Activated B cell treated with CpG ODN at 0.5 μM for 24 hours (primary cell): ENCODE measurements at regions not wholly inside any gene's neighbourhood (a gene's known extent, or its start where the extent isn't known, plus 50 kb on each side); places are given as distances from the start of the nearest gene placed in this dataset.

Source experiments
- ATAC-seq: fragments of 200-7000 bp; cut with Tn5 transposase; one replicate; pipeline ENCODE4 v1.10.0; 2021; ENCODE audit warnings: low read depth, mild to moderate bottlenecking, moderate library complexity
- CTCF ChIA-PET: fragments of 350-600 bp; sonication (Branson Sonifier 250); formaldehyde crosslinking; loops from one replicate; lab custom pipeline; 2021; ENCODE audit warnings: antibody characterized with exemption; lab: Charles Lee
- POLR2A ChIA-PET: fragments of 350-600 bp; sonication (Branson Sonifier 250); formaldehyde crosslinking; loops from one replicate; lab custom pipeline; 2021; ENCODE audit warnings: antibody characterized with exemption; lab: Charles Lee
- DNase-seq: peaks from one replicate; pipeline ENCODE4 v3.0.0; 2022
- H3K27ac Mint-ChIP-seq: one replicate; pipeline ENCODE4 v1.8.0; 2020; ENCODE audit warnings: mixed read lengths
- H3K27me3 Mint-ChIP-seq: one replicate; pipeline ENCODE4 v1.8.0; 2021; ENCODE audit warnings: mixed read lengths
- H3K36me3 Mint-ChIP-seq: one replicate; pipeline ENCODE4 v1.8.0; 2021; ENCODE audit warnings: low read depth, mixed read lengths
- H3K4me1 Mint-ChIP-seq: one replicate; pipeline ENCODE4 v1.8.0; 2021; ENCODE audit warnings: mixed read lengths
- H3K4me3 Mint-ChIP-seq: one replicate; pipeline ENCODE4 v1.8.0; 2020; ENCODE audit warnings: mild to moderate bottlenecking, mixed read lengths
- H3K9me3 Mint-ChIP-seq: one replicate; pipeline ENCODE4 v1.8.0; 2020; ENCODE audit warnings: mixed read lengths
- intact Hi-C: fragments of 100-400 bp; cut with micrococcal nuclease; formaldehyde crosslinking; loops from one replicate; pipeline ENCODE4 v1.15.1; 2024
- TF ChIP-seq, protein P1 (sequence below): fragments of 200-600 bp; IDR thresholded peaks from one replicate; pipeline ENCODE4 v1.8.0; 2022; ENCODE audit warnings: antibody characterized with exemption, mild to moderate bottlenecking

DNA sequence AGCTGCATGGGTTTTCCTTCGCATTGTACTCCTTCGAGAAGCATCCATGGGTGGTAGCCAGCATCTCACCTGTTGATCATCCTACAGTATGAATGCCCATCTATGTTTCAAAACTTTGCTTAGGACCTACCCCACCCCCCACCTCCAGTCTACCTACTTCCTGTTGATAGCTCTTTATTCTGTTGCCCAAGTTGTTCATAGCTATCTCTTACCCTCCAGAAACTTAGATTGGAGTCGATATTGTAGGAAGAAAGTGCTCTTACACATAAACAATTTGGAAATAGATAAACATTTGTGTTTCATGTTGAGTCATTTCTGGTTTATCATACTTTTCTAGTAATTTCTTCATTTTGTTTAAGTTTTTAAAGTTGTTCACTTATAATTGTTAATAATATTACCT is 90.1 kb downstream of the FAS start:
- Mint-ChIP-seq H3K27ac (no peak overlapping the region), H3K27me3 (no peaks in the 10 kb centered on the region), H3K9me3 (no peaks in the 10 kb centered on the region), H3K4me1 (peaks cover 9% of the 10 kb centered on the region), H3K4me3 (no peak overlapping the region), H3K36me3 (no peaks in the 10 kb centered on the region)
- DNase-seq (no peak), ATAC-seq (no peak)
- CTCF ChIA-PET, result no interaction called here
- TF ChIP-seq, protein P1, sequence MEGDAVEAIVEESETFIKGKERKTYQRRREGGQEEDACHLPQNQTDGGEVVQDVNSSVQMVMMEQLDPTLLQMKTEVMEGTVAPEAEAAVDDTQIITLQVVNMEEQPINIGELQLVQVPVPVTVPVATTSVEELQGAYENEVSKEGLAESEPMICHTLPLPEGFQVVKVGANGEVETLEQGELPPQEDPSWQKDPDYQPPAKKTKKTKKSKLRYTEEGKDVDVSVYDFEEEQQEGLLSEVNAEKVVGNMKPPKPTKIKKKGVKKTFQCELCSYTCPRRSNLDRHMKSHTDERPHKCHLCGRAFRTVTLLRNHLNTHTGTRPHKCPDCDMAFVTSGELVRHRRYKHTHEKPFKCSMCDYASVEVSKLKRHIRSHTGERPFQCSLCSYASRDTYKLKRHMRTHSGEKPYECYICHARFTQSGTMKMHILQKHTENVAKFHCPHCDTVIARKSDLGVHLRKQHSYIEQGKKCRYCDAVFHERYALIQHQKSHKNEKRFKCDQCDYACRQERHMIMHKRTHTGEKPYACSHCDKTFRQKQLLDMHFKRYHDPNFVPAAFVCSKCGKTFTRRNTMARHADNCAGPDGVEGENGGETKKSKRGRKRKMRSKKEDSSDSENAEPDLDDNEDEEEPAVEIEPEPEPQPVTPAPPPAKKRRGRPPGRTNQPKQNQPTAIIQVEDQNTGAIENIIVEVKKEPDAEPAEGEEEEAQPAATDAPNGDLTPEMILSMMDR, result no peak
- POLR2A ChIA-PET, result interaction anchor here (0.6 kb wide), 1 partner anchor 109 kb away, joined by 3 read pairs; no protein-coding TSS in a partner anchor
- intact Hi-C loops, result no loop called here

DNA sequence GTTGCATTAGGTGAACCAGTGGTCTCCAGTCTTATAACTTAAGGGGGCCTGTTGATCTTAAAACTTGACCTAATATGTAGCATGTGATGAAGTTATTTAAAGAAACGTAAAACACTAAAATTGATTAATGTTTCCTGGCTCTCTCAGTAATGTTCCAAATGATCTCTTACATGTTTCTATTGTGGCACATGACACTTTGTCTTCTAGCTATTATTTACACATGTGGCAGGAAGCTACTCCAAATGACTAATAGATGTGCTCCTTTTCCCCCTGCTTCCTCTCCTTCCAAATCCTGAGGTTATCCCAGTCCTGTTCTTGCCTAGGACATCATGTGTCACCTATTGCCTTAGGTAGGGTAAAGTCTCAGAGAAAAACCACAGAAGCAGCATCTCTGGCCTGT is 89.4 kb downstream of the FAS start:
- ChIA-PET CTCF (no interaction called here), POLR2A (no interaction called here)
- DNase-seq (no peak), ATAC-seq (no peak)
- TF ChIP-seq, protein P1, result no peak
- no peaks in the 10 kb centered on the region for H3K9me3 Mint-ChIP-seq
- no peak overlapping the region for H3K4me3 Mint-ChIP-seq
- H3K27ac Mint-ChIP-seq, result no peak overlapping the region
- H3K36me3 Mint-ChIP-seq, result no peaks in the 10 kb centered on the region
- peaks cover 9% of the 10 kb centered on the region for H3K4me1 Mint-ChIP-seq
- no peaks in the 10 kb centered on the region for H3K27me3 Mint-ChIP-seq
- intact Hi-C loops, result no loop called here

DNA sequence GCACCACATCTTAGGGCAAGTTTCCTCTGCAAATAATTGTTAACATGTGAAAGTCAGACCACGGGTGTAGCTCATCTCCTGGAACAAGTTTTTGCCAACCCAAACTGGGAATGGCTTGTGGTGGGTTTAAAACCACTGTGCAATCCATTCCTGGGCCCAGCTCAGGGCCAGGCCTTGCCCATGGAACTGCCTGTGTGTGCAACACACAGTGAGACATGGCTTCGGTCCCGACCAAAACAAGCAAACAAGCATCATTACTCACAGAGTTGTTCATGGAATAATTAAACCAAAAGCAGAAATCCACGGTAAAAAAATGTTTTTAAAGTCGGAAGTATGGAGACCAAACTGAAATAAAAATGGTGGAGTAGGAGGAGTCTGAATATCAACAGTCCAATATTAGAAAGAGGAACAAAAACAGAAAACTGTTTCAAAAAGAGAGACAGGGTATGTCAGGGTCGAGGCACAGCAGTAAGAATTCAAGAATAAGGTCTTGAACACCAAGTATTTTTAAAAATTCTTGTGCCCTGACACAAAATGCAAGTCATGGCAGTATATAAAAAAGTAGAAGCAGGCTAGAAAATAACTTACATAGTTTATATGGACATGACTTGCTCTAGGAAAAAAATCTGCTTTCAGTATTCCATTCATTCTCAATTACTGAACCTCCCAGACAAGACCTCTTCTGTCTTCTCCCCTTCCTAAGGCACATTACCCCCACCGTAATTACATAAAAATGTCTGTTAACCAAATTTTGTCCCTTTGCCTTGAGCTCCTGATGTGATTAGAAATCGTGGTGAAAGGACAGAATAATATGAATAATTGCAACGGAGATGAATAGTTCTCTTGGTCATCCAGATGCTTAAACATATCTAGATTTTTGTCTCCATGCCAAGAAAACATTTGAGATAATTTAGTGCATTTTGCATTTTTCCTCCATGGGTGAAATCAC is 88.4 kb downstream of the FAS start:
- Mint-ChIP-seq H3K4me3 (no peak overlapping the region), H3K36me3 (no peaks in the 10 kb centered on the region), H3K9me3 (no peaks in the 10 kb centered on the region), H3K27me3 (no peaks in the 10 kb centered on the region), H3K27ac (no peak overlapping the region), H3K4me1 (peaks cover 9% of the 10 kb centered on the region)
- DNase-seq (no peak), ATAC-seq (no peak)
- ChIA-PET CTCF (no interaction called here), POLR2A (no interaction called here)
- TF ChIP-seq, protein P1, result no peak
- intact Hi-C loops, result no loop called here

DNA sequence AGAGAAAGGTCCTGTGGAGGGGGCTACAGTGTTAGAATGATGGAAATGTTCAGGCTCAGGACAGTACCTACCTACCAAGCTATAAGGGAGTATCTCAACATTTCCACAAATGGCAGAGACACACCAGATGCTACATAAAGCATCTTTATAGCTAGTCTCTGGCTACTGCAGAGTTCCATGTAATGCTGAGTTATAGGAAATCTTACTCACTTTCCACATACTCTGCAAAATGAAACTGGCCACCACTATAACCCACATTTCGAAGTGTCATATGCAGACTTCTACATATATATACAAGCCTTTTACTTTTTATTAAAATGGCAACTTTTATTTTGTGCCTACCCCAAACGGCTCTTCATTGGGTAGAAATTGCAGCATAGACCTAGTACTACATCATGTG is 85.5 kb downstream of the FAS start:
- H3K27ac Mint-ChIP-seq, result no peak overlapping the region
- peaks cover 3% of the 10 kb centered on the region for H3K27me3 Mint-ChIP-seq
- peaks cover 6% of the 10 kb centered on the region for H3K4me1 Mint-ChIP-seq
- H3K4me3 Mint-ChIP-seq, result no peak overlapping the region
- DNase-seq, result no peak
- H3K9me3 Mint-ChIP-seq, result no peaks in the 10 kb centered on the region
- intact Hi-C loops, result no loop called here
- POLR2A ChIA-PET, result interaction anchor here (0.7 kb wide), 1 partner anchor 138 kb away, joined by 3 read pairs; no protein-coding TSS in a partner anchor
- TF ChIP-seq, protein P1, result no peak
- CTCF ChIA-PET, result no interaction called here
- no peak for ATAC-seq
- H3K36me3 Mint-ChIP-seq, result no peaks in the 10 kb centered on the region

DNA sequence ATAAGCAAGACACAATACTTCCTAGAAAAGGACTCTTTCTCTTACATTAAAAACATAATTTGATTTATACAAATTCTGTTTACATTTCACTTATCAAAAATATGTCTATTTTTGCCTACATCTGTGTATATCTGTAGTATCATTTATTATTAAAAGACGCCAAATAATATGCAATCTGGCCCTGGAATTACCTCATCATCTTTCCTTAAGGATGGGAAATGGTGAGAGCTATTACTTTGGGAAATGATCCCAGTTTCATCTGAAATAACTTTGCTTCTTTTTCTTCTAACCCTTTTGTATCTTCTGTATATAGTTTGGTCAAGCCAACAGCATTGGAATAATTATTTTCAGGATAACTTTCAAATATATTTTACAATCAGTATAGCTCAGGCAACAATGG is 85.0 kb downstream of the FAS start:
- no peaks in the 10 kb centered on the region for H3K9me3 Mint-ChIP-seq
- ChIA-PET POLR2A (no interaction called here), CTCF (no interaction called here)
- intact Hi-C loops, result no loop called here
- ATAC-seq (no peak), DNase-seq (no peak)
- TF ChIP-seq, protein P1, result no peak
- H3K27ac Mint-ChIP-seq, result no peak overlapping the region
- peaks cover 6% of the 10 kb centered on the region for H3K4me1 Mint-ChIP-seq
- H3K36me3 Mint-ChIP-seq, result no peaks in the 10 kb centered on the region
- H3K4me3 Mint-ChIP-seq, result no peak overlapping the region
- H3K27me3 Mint-ChIP-seq, result peaks cover 3% of the 10 kb centered on the region
